Endometrium (tissue), 2 donors: ENCODE measurements at regions not wholly inside any gene's neighbourhood (a gene's known extent, or its start where the extent isn't known, plus 50 kb on each side); places are given as distances from the start of the nearest gene placed in this dataset.
"Not testable (repeated sequence)": the region's sequence is repeated elsewhere in the genome, so short reads cannot be mapped to it uniquely, and the experiment has no call there.

Experiments used
- FAIRE-seq: peaks from 2 replicates; lab custom pipeline; 2012; peaks lifted over from hg19 to GRCh38; lab: Jason Lieb, UNC
- donor health status: control.
- donor health status: control.

DNA sequence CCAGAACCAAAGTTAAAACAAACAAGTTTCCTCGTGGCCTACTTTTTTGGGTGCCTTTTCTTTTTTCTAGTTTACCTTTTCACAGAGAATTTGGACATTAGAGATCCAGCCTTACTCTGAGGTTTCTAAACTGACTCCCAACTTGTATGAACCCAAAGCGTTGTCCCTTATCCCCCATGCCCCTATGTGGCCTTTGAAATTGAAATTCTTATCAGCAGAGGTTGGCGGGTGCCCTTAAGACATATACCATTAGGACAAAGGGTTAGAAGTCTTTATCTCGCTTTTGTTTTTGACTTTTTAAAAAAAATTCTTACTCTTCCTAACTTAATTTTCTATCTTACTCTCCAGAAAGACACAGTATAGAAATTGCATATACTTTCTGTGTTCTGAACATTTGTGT is 76.3 kb upstream of the C7orf33 start:
- FAIRE-seq: no peak

DNA sequence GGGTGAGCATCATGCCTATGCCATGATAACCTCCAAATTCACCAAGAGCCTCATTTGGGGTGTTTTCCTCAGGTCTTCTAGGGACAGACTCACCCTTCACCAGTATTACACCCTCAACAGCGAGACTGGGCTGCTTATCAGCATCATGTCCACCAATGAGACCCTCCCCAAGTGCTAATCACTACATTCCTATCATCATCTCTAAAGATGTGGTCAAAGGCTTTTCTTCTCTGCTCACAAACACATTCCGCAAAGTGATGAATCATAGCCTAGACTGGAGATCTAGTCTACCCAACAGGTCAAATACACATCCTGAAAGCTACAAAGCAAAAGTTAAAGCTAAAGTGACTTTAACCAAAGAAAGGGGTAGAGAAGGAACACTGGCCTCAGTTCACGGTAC is 75.3 kb upstream of the C7orf33 start:
- FAIRE-seq: no peak

DNA sequence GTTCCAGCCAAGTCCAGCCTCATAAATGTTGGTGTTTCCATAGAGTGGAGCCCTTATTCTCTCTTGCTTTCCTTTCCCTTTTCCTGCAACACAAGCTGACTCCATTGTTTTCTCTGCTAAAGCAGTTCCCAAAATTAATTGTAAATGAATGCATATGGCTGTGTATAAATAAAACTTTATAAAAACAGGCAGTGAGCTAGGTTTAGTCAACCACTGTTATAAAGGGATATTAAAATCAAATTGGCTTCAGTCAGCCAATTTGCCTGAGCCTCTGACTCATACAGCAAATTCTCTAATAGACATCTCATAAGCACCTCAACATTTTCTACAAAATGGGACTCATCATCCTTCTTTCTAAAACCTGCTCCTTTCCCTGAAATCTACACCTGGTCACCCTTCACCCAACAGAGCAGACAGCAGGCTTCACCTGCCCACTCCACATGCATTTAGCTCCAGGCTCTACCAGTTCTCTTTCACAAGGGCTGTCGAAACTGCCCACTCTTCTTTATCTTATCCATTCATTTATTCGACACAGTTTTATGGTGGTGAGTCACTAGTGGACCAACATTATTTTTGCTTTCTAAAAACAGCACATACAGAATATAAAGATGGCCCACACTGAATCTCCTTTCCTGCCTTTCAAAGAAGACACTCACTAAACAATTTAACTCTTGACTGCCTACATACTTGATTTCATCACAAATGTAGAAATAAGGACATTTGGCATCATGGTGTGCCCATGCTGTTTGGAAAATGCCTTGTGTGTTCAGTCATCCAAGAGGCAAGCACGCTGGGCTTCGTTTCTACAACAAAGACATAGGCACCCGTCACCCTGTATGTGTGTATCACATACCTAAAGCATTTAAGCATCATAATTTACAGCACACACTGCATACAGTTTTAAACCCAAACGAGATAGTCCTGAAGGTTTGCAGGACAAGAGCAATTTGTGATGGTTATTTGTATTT is 74.6 kb upstream of the C7orf33 start:
- FAIRE-seq: no peak

DNA sequence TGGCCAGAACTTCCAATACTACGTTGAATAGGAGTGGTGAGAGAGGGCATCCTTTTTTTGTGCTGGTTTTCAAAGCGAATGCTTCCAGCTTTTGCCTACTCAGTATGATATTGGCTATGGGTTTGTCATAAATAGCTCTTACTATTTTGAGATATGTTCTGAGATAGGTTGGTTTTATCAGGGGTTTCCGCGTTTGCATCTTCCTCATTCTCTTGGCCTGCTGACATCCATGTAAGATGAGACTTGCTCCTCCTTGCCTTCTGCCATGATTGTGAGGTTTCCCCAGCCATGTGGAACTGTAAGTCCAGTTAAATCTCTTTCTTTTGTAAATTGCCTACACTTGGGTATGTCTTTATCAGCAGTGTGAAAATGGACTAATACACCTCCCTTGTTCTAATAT is 71.2 kb upstream of the C7orf33 start:
- FAIRE-seq: not testable (repeated sequence)

DNA sequence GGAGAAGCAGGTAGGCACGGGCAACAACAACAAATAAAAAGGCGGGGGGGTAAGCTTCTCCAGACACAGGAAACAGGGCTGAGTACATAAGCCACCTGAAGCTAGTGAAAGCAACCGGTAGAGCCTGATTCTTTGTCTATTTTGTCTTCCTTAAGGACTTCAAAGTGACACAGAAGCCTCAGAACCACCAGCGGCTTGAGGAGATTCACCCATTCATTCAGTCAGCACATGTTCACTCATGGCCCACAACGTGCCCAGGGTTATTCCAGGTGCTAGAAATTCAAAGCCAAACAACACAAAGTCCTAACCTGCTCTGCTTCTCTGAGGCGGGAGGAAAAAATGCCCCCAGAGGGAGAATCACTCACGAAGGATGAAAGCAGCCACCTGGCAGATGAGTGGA is 69.3 kb upstream of the C7orf33 start:
- no peak for FAIRE-seq

DNA sequence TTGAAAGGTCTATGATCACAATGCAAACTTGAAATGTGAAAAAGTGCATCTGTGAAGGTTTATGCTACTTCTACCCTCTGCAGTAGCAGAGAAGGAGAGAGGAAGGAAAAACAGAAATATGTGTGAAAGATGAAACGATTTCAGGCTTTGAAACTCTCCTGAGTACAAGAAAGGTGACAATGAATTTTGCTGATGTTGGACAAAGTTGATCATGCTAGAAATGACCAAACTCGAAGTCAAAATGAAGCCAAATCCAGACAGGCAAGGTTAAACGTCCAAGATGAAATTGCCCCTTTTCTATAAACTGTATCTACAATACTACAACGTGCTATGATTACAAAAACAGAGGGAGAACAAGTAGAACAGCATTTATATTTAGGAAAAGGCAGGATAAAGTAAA is 67.0 kb upstream of the C7orf33 start:
- FAIRE-seq: no peak

DNA sequence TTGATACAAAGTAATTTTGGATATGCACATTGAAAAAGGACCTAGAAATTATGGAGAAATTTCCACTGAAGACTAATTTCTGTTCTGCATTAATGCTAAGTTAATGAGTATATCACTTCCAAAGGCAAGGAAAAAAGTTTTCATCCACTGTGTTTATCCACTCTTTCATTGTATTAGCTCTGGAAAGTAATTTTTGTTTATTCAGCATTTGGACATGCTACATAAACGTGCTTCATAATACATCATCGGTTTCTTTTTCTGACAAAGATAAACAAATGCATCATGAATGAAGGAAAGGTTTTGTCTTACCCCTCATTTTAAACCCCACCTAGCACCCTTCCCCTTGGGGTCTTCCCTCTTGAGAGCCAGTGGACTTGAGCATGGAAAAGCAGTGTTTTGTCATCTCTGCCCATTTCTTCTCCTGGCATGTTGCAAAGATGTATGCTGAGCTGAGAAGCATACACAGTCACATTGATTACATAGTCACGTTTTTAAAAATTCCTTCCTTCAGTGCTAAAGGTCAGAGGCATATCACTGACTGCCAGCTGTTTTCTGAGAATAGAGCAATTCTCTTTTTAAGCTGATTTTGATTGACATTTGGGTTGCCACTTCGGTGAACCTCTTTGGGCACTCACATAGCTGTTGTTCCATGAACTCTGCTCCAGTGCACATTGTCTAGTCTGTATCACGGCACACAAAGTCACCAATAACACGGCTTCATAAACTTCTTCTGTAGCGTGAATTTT is 65.9 kb upstream of the C7orf33 start:
- FAIRE-seq: no peak

DNA sequence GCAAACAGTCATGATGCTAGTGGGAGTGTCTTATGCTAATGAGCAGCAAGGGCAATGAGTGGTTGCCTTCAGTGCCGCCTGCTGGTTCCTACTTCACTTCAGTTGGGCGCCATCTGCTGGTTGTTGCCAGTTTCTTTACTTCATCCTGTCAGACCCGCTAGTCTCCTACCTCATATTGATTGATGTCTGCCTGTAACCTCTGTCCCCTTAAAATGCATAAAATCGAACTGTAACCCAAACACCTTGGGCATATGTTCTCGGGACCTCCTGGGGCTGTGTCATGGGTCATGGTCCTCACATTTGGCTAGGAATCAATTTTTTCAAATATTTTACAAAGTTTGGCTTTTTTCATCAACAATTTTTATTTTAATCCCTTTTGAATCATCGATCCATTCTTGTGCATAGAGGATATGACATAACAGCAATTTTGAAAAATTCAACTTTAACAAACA is 62.8 kb upstream of the C7orf33 start:
- no peak for FAIRE-seq

DNA sequence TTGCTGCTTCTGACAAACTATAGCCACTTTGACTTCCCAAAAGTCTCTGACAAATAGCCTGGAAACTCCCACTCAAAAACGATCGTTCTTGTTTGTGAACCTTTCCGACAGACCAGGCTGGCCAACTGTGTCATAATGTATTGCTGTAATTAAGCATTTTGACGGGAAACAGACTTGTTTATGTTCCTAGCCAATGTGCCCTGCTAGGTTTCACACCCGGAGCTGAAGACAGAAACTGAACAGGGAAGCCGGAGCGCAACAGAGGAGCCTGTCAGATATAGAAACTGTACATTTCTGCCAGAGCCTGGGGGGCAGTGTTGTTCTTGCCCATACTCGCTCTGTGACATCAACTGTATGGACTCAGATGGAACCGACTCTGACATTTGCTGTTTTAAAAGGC is 55.3 kb upstream of the C7orf33 start:
- no peak for FAIRE-seq

DNA sequence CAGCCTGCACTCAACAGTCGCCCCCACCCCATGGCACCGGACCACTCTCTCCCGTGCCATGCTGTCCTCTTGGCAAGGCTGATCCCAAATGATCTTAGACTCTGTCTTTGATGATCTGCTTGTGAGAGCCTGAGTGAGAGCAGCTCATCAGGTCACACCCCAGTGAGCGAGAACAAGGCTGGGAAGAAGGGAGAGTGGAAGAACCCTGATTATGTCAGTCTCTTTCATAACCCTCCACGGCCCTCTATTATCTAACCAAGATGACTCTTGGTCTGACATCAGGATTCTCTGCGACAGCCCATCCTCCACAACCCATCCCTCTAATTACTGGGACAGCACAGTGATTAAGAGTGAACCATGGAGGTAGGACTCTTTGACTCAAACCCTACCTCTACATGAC is 53.1 kb upstream of the C7orf33 start:
- no peak for FAIRE-seq

DNA sequence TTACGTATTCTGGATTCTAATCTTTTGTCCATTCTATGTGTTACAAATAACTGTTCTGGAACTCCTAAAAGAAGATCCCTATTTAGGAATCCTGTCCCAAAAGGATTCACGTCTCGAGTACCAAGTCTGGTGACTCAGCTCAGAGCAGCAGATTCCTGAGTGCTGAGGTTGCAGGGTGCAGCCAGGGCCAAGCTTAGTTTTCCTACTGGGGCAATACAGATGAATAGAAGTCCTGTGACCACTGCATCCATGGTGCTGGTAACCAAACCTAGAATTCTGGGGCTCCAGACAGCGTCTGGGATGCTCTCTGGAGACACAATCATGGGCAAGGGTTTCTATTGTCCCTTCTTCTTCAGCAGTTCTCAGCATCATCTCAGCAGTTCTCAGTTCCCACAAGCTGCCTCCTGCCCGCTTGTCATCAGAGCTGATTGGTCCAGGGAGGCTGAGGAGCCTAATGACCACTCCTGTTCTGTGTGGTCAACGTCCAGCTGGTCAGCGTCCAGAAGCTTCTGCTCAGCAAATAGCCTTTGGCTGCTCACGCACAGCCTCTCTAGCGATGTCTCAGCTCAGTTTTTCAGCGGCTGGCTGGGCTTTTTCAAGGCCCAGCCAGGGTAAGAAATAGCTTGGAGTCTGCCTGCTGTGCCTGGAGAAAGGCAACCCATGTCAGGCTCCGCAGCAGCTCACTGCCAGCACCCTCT is 50.4 kb upstream of the C7orf33 start:
- no peak for FAIRE-seq
